ENCODE measurements at regions not wholly inside any gene's neighbourhood (a gene's known extent, or its start where the extent isn't known, plus 50 kb on each side); places are given as distances from the start of the nearest gene placed in this dataset.
"Not testable (repeated sequence)": the region's sequence is repeated elsewhere in the genome, so short reads cannot be mapped to it uniquely, and the experiment has no call there.

- not testable (repeated sequence) for DNase-seq
These were observed 161.8 kb downstream of the GOSR1 start for GRCh38 chr17:30638968-30639367.

GRCh38 chr17:30631651-30632050, 154.4 kb downstream of the GOSR1 start:
- not testable (repeated sequence) for DNase-seq

GRCh38 chr17:30625380-30625779, 148.2 kb downstream of the GOSR1 start:
- not testable (repeated sequence) for DNase-seq

GRCh38 chr17:30624180-30624579, 147.0 kb downstream of the GOSR1 start:
- not testable (repeated sequence) for DNase-seq

GRCh38 chr17:30609682-30610081, 132.5 kb downstream of the GOSR1 start:
- not testable (repeated sequence) for DNase-seq

- no peak for DNase-seq
These were observed 128.3 kb downstream of the GOSR1 start for GRCh38 chr17:30605523-30605922.

GRCh38 chr17:30605027-30605426, 127.8 kb downstream of the GOSR1 start:
- no peak for DNase-seq

GRCh38 chr17:30602396-30602795, 125.2 kb downstream of the GOSR1 start:
- DNase-seq: not testable (repeated sequence)

- not testable (repeated sequence) for DNase-seq
These were observed 124.8 kb downstream of the GOSR1 start for GRCh38 chr17:30601984-30602383.

- peak; percentile 15 for DNase-seq
These were observed 123.8 kb downstream of the GOSR1 start for GRCh38 chr17:30600830-30601494.

- peak; percentile 76 for DNase-seq
These were observed 123.0 kb downstream of the GOSR1 start for GRCh38 chr17:30600060-30600829.

- DNase-seq: no peak
These were observed 122.3 kb downstream of the GOSR1 start for GRCh38 chr17:30599428-30600059.

- DNase-seq: no peak
These were observed 120.6 kb downstream of the GOSR1 start for GRCh38 chr17:30597776-30598288.

GRCh38 chr17:30596948-30597775, 120.0 kb downstream of the GOSR1 start:
- DNase-seq: not testable (repeated sequence)

GRCh38 chr17:30594953-30595371, 117.8 kb downstream of the GOSR1 start:
- not testable (repeated sequence) for DNase-seq

GRCh38 chr17:30594223-30594952, 117.2 kb downstream of the GOSR1 start:
- DNase-seq: no peak

GRCh38 chr17:30590081-30590733, 113.0 kb downstream of the GOSR1 start:
- DNase-seq: no peak

GRCh38 chr17:30589431-30589830, 112.2 kb downstream of the GOSR1 start:
- DNase-seq: no peak

- DNase-seq: no peak
These were observed 111.6 kb downstream of the GOSR1 start for GRCh38 chr17:30588798-30589247.

- DNase-seq: no peak
These were observed 109.8 kb downstream of the GOSR1 start for GRCh38 chr17:30586818-30587595.
